ENCODE measurements at regions not wholly inside any gene's neighbourhood (a gene's known extent, or its start where the extent isn't known, plus 50 kb on each side); places are given as distances from the start of the nearest gene placed in this dataset.

DNA sequence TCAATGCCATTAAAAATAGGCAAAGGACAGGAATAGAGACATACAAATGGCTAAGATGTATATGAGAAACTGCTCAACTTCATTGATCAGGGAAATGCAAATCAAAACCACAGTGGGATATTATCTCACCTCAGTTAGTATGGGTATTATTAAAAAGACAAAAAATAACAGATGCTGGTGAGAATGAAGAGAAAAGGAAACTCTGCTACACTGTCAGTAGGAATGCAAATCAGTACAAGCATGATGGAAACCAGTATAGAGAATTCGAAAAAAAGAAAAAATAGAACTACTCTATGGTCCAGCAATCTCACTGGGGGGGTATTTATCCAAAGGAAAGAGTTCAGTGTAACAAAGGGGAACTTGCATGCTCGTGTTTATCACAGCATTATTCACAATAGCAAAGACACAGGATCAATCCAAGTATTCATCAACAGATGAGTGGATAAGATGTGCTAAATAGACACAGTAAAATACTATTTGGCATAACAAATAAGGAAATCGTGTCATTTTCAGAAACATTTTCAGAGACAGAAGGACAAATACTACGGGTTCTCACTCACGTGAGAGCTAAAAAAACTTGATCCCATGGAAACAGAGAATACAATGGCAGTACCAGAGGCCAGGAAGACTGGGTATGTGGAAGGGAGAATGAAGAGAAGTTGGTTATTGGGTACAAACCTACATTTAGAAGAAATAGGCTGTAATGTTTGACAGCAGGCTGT is 60.6 kb downstream of the CCDC74A start:
- TF ChIP-seq, protein P1, sequence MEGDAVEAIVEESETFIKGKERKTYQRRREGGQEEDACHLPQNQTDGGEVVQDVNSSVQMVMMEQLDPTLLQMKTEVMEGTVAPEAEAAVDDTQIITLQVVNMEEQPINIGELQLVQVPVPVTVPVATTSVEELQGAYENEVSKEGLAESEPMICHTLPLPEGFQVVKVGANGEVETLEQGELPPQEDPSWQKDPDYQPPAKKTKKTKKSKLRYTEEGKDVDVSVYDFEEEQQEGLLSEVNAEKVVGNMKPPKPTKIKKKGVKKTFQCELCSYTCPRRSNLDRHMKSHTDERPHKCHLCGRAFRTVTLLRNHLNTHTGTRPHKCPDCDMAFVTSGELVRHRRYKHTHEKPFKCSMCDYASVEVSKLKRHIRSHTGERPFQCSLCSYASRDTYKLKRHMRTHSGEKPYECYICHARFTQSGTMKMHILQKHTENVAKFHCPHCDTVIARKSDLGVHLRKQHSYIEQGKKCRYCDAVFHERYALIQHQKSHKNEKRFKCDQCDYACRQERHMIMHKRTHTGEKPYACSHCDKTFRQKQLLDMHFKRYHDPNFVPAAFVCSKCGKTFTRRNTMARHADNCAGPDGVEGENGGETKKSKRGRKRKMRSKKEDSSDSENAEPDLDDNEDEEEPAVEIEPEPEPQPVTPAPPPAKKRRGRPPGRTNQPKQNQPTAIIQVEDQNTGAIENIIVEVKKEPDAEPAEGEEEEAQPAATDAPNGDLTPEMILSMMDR (IDR thresholded peaks at IDR 0.05), result no peak
- no peak for TF ChIP-seq POLR2A (IDR thresholded peaks at IDR 0.05)

Measured in prostate gland (tissue), 2 donors.